H9 (cell line): ENCODE measurements at regions not wholly inside any gene's neighbourhood (a gene's known extent, or its start where the extent isn't known, plus 50 kb on each side); places are given as distances from the start of the nearest gene placed in this dataset.

Experiments
- DNase-seq: peaks from one replicate; pipeline ENCODE4 v3.0.0-alpha.2; 2017
- H2AFZ ChIP-seq: one replicate; pipeline ENCODE4 v1.6.1; 2013; ENCODE audit warnings: mild to moderate bottlenecking, low read length, control low read depth, moderate library complexity
- H2AK5ac ChIP-seq: 2 replicates; pipeline ENCODE4 v1.6.1; 2013; ENCODE audit warnings: low read length, control low read depth, mixed read lengths; ENCODE audit not compliant: insufficient read length
- H2BK120ac ChIP-seq: one replicate; pipeline ENCODE4 v1.6.1; 2013; ENCODE audit warnings: low read depth, mild to moderate bottlenecking, low read length, control low read depth, inconsistent platforms; ENCODE audit not compliant: poor library complexity, severe bottlenecking
- H2BK12ac ChIP-seq: 2 replicates; pipeline ENCODE4 v1.6.1; 2013; ENCODE audit warnings: low read length, control low read depth, mixed read lengths, low read depth; ENCODE audit not compliant: insufficient read length
- H2BK15ac ChIP-seq: 2 replicates; pipeline ENCODE4 v1.6.1; 2013; ENCODE audit warnings: low read depth, low read length, control low read depth
- H2BK20ac ChIP-seq: one replicate; pipeline ENCODE4 v1.6.1; 2013; ENCODE audit warnings: low read depth, mild to moderate bottlenecking, low read length, control low read depth, inconsistent platforms; ENCODE audit not compliant: poor library complexity, severe bottlenecking
- H2BK5ac ChIP-seq: 2 replicates; pipeline ENCODE4 v1.6.1; 2013; ENCODE audit warnings: low read length, control low read depth, mixed read lengths; ENCODE audit not compliant: insufficient read length
- H3K14ac ChIP-seq: 2 replicates; pipeline ENCODE4 v1.6.1; 2013; ENCODE audit warnings: low read length, control low read depth; ENCODE audit not compliant: insufficient read depth
- H3K18ac ChIP-seq: 2 replicates; pipeline ENCODE4 v1.6.1; 2013; ENCODE audit warnings: low read depth, mild to moderate bottlenecking, mixed read lengths, low read length, control low read depth; ENCODE audit not compliant: insufficient read length
- H3K23ac ChIP-seq: 2 replicates; pipeline ENCODE4 v1.6.1; 2013; ENCODE audit warnings: low read length, control low read depth, mixed read lengths, low read depth; ENCODE audit not compliant: insufficient read length
- H3K23me2 ChIP-seq: 2 replicates; pipeline ENCODE4 v1.6.1; 2013; ENCODE audit warnings: low read depth, mild to moderate bottlenecking, mixed read lengths, low read length, control low read depth; ENCODE audit not compliant: insufficient read length, poor library complexity, severe bottlenecking
- H3K27ac ChIP-seq: 2 replicates; pipeline ENCODE4 v1.5.1; 2013; ENCODE audit warnings: low read length, control low read depth, mixed read lengths, low read depth; ENCODE audit not compliant: insufficient read length
- H3K27me3 ChIP-seq: 2 replicates; pipeline ENCODE4 v1.6.1; 2013; ENCODE audit warnings: low read length, control low read depth, inconsistent platforms; ENCODE audit not compliant: insufficient read depth
- H3K4ac ChIP-seq: 2 replicates; pipeline ENCODE4 v1.6.1; 2013; ENCODE audit warnings: low read depth, mild to moderate bottlenecking, control low read depth, inconsistent platforms, low read length, moderate library complexity
- H3K4me1 ChIP-seq: 2 replicates; pipeline ENCODE4 v1.6.1; 2013; ENCODE audit warnings: low read length, control low read depth, inconsistent platforms; ENCODE audit not compliant: insufficient read depth
- H3K4me2 ChIP-seq: 2 replicates; pipeline ENCODE4 v1.6.1; 2013; ENCODE audit warnings: low read length, control low read depth, mixed read lengths; ENCODE audit not compliant: insufficient read length, insufficient read depth
- H3K56ac ChIP-seq: 2 replicates; pipeline ENCODE4 v1.6.1; 2013; ENCODE audit warnings: low read depth, mild to moderate bottlenecking, mixed read lengths, low read length, control low read depth; ENCODE audit not compliant: insufficient read length
- H3K79me1 ChIP-seq: 2 replicates; pipeline ENCODE4 v1.6.1; 2013; ENCODE audit warnings: low read depth, mild to moderate bottlenecking, moderate library complexity, low read length, control low read depth, inconsistent platforms; ENCODE audit not compliant: insufficient read depth, poor library complexity, severe bottlenecking
- H3K79me2 ChIP-seq: 2 replicates; pipeline ENCODE4 v1.6.1; 2013; ENCODE audit warnings: low read length, control low read depth, inconsistent platforms; ENCODE audit not compliant: insufficient read depth
- H3K9ac ChIP-seq: 2 replicates; pipeline ENCODE4 v1.6.1; 2013; ENCODE audit warnings: low read length, control low read depth, mixed read lengths; ENCODE audit not compliant: insufficient read length; ENCODE audit errors: extremely low read depth
- H3K9me3 ChIP-seq: one replicate; pipeline ENCODE4 v1.6.1; 2013; ENCODE audit warnings: low read depth, low read length, inconsistent platforms; ENCODE audit not compliant: control insufficient read depth
- H3T11ph ChIP-seq: one replicate; pipeline ENCODE4 v1.6.1; 2013; ENCODE audit warnings: mild to moderate bottlenecking, low read length, control low read depth, inconsistent platforms
- H4K20me1 ChIP-seq: one replicate; pipeline ENCODE4 v1.6.1; 2013; ENCODE audit not compliant: control insufficient read depth, insufficient read length, insufficient read depth
- H4K5ac ChIP-seq: 2 replicates; pipeline ENCODE4 v1.6.1; 2013; ENCODE audit warnings: low read depth, mild to moderate bottlenecking, mixed read lengths, low read length, control low read depth; ENCODE audit not compliant: insufficient read length
- H4K8ac ChIP-seq: replicated peaks from 2 replicates; pipeline ENCODE4 v1.6.1; 2013; ENCODE audit warnings: low read length, control low read depth, mixed read lengths, low read depth; ENCODE audit not compliant: insufficient read length
- H4K91ac ChIP-seq: 2 replicates; pipeline ENCODE4 v1.6.1; 2013; ENCODE audit warnings: low read depth, mild to moderate bottlenecking, moderate library complexity, mixed read lengths, low read length, control low read depth; ENCODE audit not compliant: insufficient read length
- H3K27ac Mint-ChIP-seq, 3 experiments: 2 replicates in 2 of 3; 3 replicates in 1 of 3; pipeline ENCODE4 v1.8.0; 2020 to 2021; ENCODE audit warnings: mixed read lengths in 3 of 3, mild to moderate bottlenecking in 1 of 3, moderate library complexity in 1 of 3
- H3K27me3 Mint-ChIP-seq: 2 replicates; pipeline ENCODE4 v1.8.0; 2021; ENCODE audit warnings: low read depth, mild to moderate bottlenecking, moderate library complexity, mixed read lengths
- H3K36me3 Mint-ChIP-seq, 3 experiments: 2 replicates in 2 of 3; 3 replicates in 1 of 3; pipeline ENCODE4 v1.8.0; 2020 to 2021; ENCODE audit warnings: low read depth in 3 of 3, mixed read lengths in 3 of 3; ENCODE audit not compliant: insufficient read depth in 1 of 3
- H3K4me1 Mint-ChIP-seq, 2 experiments: 2 replicates each; pipeline ENCODE4 v1.8.0; 2020; ENCODE audit warnings: mixed read lengths in 2 of 2
- H3K4me3 Mint-ChIP-seq, 2 experiments: 2 replicates in 1 of 2; 3 replicates in 1 of 2; pipeline ENCODE4 v1.8.0; 2020 to 2021; ENCODE audit warnings: mild to moderate bottlenecking in 2 of 2, mixed read lengths in 2 of 2, moderate library complexity in 1 of 2
- H3K9me3 Mint-ChIP-seq, 2 experiments: 2 replicates in 1 of 2; 3 replicates in 1 of 2; pipeline ENCODE4 v1.8.0; 2020; ENCODE audit warnings: mild to moderate bottlenecking in 2 of 2, mixed read lengths in 2 of 2, moderate library complexity in 1 of 2
- WGBS: extraction: QIAGEN DNeasy Blood & Tissue Kit; methylation state at CpG from one replicate; pipeline ENCODE4 v1.1.7; 2013; ENCODE audit warnings: missing lambda C conversion rate, low lambda C conversion rate, mixed read lengths; ENCODE audit not compliant: insufficient read length; ENCODE audit errors: extremely low coverage; 5-methylcytosine and 5-hydroxymethylcytosine counted together
- TF ChIP-seq, protein P1 (sequence below): fragments of 200-600 bp; sonication (generic); conservative IDR thresholded peaks from 3 replicates; pipeline ENCODE4 v1.8.0; 2021; ENCODE audit warnings: antibody characterized with exemption, mild to moderate bottlenecking

DNA sequence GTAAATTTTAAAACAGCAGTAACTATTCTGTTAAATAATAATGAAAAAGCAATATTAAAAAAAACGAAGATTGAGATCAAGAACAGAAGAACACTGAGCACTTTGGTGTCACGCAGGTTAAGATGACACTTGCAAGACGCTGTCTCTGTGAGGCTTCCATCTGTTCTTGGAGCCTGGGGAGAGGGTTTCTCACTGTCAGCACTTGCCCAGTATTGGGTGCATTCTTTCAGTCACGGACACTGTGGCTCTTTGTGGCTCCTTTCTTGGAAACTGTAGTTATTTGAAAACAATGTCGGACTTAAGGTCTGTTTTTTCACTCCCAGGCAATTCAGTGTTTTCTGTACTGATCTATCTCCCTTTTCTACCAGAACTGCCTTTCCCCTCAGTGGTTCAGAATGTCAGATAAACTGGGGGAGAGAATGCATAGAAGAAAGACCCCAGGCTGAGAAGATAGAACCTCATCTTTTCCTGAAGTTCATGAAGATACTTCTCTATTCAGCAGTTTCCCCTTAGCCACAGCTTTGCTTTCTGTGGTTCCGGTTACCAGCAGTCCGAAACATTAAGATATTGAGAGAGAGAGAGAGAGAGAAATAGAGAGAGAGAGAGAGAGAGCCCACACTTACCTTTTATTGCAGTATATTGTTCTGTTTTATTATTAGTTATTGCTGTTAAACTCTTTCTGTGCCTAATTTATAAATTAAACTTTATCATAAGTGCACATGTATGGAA lies 283.3 kb downstream of the DCDC2C start:
- peaks cover 18 to 26% (median 22%) of the 10 kb centered on the region in 3 experiments for H3K36me3 Mint-ChIP-seq

More for the DNA sequence above, 283.3 kb downstream of the DCDC2C start:
- Histone ChIP-seq H2AFZ (no peak overlapping the region), H4K91ac (no peak overlapping the region), H3K79me1 (no peaks in the 10 kb centered on the region), H3K79me2 (no peaks in the 10 kb centered on the region), H2BK20ac (no peak overlapping the region), H3K56ac (no peak overlapping the region), H4K5ac (no peak overlapping the region), H2BK12ac (no peak overlapping the region), H2BK120ac (no peak overlapping the region), H4K20me1 (no peaks in the 10 kb centered on the region), H3K9ac (no peak overlapping the region), H3K27ac (no peak overlapping the region), H3K23ac (no peak overlapping the region), H3T11ph (no peak overlapping the region), H3K9me3 (no peaks in the 10 kb centered on the region), H3K18ac (no peak overlapping the region), H2BK5ac (no peak overlapping the region), H3K4me1 (no peaks in the 10 kb centered on the region), H4K8ac (no peak overlapping the region), H3K27me3 (no peaks in the 10 kb centered on the region), H3K4ac (no peak overlapping the region), H3K4me2 (no peak overlapping the region), H2AK5ac (no peak overlapping the region), H2BK15ac (no peak overlapping the region), H3K23me2 (no peaks in the 10 kb centered on the region), H3K14ac (no peak overlapping the region)
- no peak for DNase-seq
- Mint-ChIP-seq H3K4me3 (no peak overlapping the region), H3K9me3 (peaks cover 27% of the 10 kb centered on the region in 2 experiments), H3K4me1 (no peaks in the 10 kb centered on the region), H3K27me3 (no peaks in the 10 kb centered on the region; the same call in 1 of the 2 replicates), H3K27ac (no peak overlapping the region)
- TF ChIP-seq, protein P1, sequence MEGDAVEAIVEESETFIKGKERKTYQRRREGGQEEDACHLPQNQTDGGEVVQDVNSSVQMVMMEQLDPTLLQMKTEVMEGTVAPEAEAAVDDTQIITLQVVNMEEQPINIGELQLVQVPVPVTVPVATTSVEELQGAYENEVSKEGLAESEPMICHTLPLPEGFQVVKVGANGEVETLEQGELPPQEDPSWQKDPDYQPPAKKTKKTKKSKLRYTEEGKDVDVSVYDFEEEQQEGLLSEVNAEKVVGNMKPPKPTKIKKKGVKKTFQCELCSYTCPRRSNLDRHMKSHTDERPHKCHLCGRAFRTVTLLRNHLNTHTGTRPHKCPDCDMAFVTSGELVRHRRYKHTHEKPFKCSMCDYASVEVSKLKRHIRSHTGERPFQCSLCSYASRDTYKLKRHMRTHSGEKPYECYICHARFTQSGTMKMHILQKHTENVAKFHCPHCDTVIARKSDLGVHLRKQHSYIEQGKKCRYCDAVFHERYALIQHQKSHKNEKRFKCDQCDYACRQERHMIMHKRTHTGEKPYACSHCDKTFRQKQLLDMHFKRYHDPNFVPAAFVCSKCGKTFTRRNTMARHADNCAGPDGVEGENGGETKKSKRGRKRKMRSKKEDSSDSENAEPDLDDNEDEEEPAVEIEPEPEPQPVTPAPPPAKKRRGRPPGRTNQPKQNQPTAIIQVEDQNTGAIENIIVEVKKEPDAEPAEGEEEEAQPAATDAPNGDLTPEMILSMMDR = no peak
- no CpG with 5 or more reads among the region's 7 CpGs for WGBS
